ENCODE measurements at regions not wholly inside any gene's neighbourhood (a gene's known extent, or its start where the extent isn't known, plus 50 kb on each side); places are given as distances from the start of the nearest gene placed in this dataset.

- peak; percentile 44 for DNase-seq
These were observed 53.0 kb upstream of the DAZL start for GRCh38 chr3:16658004-16658924.

- DNase-seq: no peak
These were observed 53.9 kb upstream of the DAZL start for GRCh38 chr3:16658925-16659793.

- DNase-seq: no peak
These were observed 58.9 kb upstream of the DAZL start for GRCh38 chr3:16663854-16664712.

- no peak for DNase-seq
These were observed 60.1 kb upstream of the DAZL start for GRCh38 chr3:16665282-16665741.

- no peak for DNase-seq
These were observed 61.0 kb upstream of the DAZL start for GRCh38 chr3:16666206-16666605.

- DNase-seq: no peak
These were observed 62.4 kb upstream of the DAZL start for GRCh38 chr3:16667633-16668032.

GRCh38 chr3:16668776-16669545 lies 63.7 kb upstream of the DAZL start:
- no peak for DNase-seq

GRCh38 chr3:16670191-16670590 lies 65.0 kb upstream of the DAZL start:
- no peak for DNase-seq

GRCh38 chr3:16671690-16672089 lies 66.5 kb upstream of the DAZL start:
- DNase-seq: no peak

GRCh38 chr3:16673530-16673929 lies 68.3 kb upstream of the DAZL start:
- DNase-seq: no peak

- no peak for DNase-seq
These were observed 70.6 kb upstream of the DAZL start for GRCh38 chr3:16675805-16676204.

GRCh38 chr3:16686679-16687078 lies 81.5 kb upstream of the DAZL start:
- DNase-seq: no peak

GRCh38 chr3:16687221-16687620 lies 82.0 kb upstream of the DAZL start:
- DNase-seq: no peak

GRCh38 chr3:16692486-16693344 lies 87.5 kb upstream of the DAZL start:
- DNase-seq: no peak

GRCh38 chr3:16693820-16694219 lies 88.6 kb upstream of the DAZL start:
- no peak for DNase-seq

- no peak for DNase-seq
These were observed 90.5 kb upstream of the DAZL start for GRCh38 chr3:16695710-16696109.

GRCh38 chr3:16697443-16698147 lies 92.4 kb upstream of the DAZL start:
- no peak for DNase-seq

- DNase-seq: no peak
These were observed 95.4 kb upstream of the DAZL start for GRCh38 chr3:16700651-16701050.

GRCh38 chr3:16704941-16705340 lies 99.7 kb upstream of the DAZL start:
- DNase-seq: no peak

GRCh38 chr3:16707260-16707659 lies 102.0 kb upstream of the DAZL start:
- DNase-seq: peak; percentile 45
